ENCODE measurements at regions not wholly inside any gene's neighbourhood (a gene's known extent, or its start where the extent isn't known, plus 50 kb on each side); places are given as distances from the start of the nearest gene placed in this dataset.

DNA sequence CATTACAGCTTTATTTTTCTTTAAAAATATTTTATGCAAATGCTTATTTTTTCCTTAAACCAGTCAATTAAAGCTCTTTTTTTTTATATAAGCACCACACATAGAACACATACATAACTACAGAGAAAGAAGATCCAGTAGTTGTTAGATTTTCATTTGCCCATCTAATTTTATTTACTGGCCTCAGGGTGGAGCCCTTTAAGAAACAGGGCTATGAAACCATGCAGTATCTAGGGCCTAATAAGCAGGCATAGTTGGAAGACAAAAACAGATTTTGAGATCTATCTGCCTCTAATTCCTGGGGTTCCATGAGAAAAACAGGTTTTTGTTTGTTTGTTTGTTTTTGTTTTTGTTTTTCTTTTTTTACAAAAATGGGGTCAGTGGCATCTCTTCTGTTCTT, 120.6 kb downstream of the BCHE start:
- DNase-seq (ENCODE audit: low read depth), result no peak
- TF ChIP-seq CTCF (IDR thresholded peaks at IDR 0.05; ENCODE audit: low read depth, low read length, missing control alignments), result no peak

DNA sequence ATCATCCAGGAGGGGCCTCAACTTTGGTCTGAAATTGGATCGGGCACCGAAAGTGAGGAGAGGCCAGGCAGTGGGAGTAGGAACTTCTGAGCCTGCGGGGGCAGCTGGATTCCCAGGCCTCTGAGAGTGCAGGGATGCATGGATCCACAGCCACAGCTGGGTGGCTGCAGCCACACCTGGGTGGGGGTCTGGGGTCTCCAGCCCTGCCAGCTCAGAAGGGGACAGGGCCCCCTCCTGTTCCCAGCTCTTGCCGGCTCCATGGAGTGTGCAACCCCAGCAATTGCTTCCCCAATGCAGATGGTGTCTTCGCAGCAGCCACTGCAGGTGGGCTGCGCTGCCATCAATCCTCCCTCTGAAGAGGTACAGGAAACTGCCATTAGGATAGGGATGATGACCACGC, 123.7 kb downstream of the BCHE start:
- TF ChIP-seq CTCF (IDR thresholded peaks at IDR 0.05; ENCODE audit: low read depth, low read length, missing control alignments), result no peak
- no peak overlapping the region for H3K4me3 ChIP-seq (ENCODE audit: low read depth, low read length)
- no peak for DNase-seq (ENCODE audit: low read depth)

More for the DNA sequence above, 120.6 kb downstream of the BCHE start:
- no peak overlapping the region for H3K4me3 ChIP-seq (ENCODE audit: low read depth, low read length)

- DNase-seq (ENCODE audit: low read depth), result no peak
- TF ChIP-seq CTCF (IDR thresholded peaks at IDR 0.05; ENCODE audit: low read depth, low read length, missing control alignments), result no peak
- no peak overlapping the region for H3K4me3 ChIP-seq (ENCODE audit: low read depth, low read length)
Observed at GRCh38 chr3:165712382-165712781, 124.8 kb downstream of the BCHE start.

DNA sequence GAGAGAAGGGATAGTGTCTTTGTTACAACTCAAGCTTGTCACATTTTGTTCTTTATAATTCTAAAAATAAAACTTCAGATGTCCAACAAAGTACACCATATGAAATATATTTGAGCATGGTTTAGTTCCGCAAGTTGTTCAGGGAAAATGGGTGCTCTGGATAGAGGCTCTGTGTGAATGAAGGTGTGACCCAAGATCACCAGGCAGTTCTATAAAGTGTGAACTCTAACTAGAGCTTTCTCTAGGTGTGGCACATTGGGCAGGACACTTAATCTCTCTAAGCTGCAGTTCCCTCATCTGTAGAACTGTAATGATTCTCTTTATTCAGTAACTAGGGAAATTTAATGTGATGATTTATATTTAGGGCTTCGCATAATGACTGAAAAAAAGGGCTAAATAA, 139.3 kb downstream of the BCHE start:
- no peak for TF ChIP-seq CTCF (IDR thresholded peaks at IDR 0.05; ENCODE audit: low read depth, low read length, missing control alignments)
- DNase-seq (ENCODE audit: low read depth), result no peak
- H3K4me3 ChIP-seq (ENCODE audit: low read depth, low read length), result no peak overlapping the region

DNA sequence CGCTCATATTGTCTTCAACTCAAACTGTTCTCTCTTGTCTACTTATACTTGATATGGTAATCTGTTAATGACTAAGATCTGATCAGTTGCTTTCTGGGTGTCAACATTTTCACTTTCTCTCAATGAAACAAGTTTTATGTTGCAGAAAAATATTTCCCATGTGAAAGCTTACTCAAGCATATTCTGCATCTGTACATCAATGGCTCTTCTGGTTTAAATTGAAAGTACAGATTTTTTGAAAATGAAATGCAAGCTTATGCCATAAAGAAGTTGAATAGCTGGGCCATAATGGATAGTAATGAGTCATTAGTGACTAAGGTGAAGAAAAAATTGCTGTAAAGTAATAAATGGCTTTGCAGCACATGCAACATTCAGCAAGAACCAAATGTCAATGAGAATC, 140.7 kb downstream of the BCHE start:
- no peak overlapping the region for H3K4me3 ChIP-seq (ENCODE audit: low read depth, low read length)
- no peak for DNase-seq (ENCODE audit: low read depth)
- no peak for TF ChIP-seq CTCF (IDR thresholded peaks at IDR 0.05; ENCODE audit: low read depth, low read length, missing control alignments)

GRCh38 chr3:165683947-165684346, 153.3 kb downstream of the BCHE start:
- TF ChIP-seq CTCF (IDR thresholded peaks at IDR 0.05; ENCODE audit: low read depth, low read length, missing control alignments), result no peak
- H3K4me3 ChIP-seq (ENCODE audit: low read depth, low read length), result no peak overlapping the region
- DNase-seq (ENCODE audit: low read depth), result no peak

DNA sequence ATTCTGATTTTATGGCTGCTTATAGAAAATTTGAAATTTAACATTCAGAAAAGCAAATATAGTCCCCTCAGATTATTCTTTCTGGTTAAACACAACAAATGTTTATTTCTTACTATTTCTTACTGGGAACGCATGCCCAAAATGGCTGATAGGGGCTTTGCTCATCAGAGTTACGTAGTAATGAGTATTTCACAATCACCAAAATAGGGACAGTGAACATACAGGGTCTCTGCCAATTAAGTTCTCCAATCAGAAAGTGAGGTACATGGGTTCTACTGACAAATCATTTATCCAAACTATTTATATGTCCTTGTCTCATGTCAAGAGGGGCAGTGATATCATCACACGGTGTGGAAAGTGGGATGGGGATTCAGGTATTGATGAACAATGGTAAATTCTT, 154.5 kb downstream of the BCHE start:
- no peak for TF ChIP-seq CTCF (IDR thresholded peaks at IDR 0.05; ENCODE audit: low read depth, low read length, missing control alignments)
- H3K4me3 ChIP-seq (ENCODE audit: low read depth, low read length), result no peak overlapping the region
- no peak for DNase-seq (ENCODE audit: low read depth)

Measured in GM12864 (cell line).